Testis (tissue), 2 donors: ENCODE measurements at regions not wholly inside any gene's neighbourhood (a gene's known extent, or its start where the extent isn't known, plus 50 kb on each side); places are given as distances from the start of the nearest gene placed in this dataset.

ENCODE experiments used
- POLR2A ChIP-seq: fragments of 450-650 bp; IDR thresholded peaks from one replicate; pipeline ENCODE4 v1.6.1; 2017; ENCODE audit warnings: antibody characterized with exemption, mild to moderate bottlenecking, moderate library complexity
- TF ChIP-seq, protein P1 (sequence below), 3 experiments: fragments of 450-650 bp in 2 of 3; fragments of 200-600 bp in 1 of 3; sonication (generic) in 1 of 3; IDR thresholded peaks; one replicate each; pipeline ENCODE4 v1.5.1; 2016 to 2019; ENCODE audit warnings: antibody characterized with exemption in 3 of 3, mild to moderate bottlenecking in 2 of 3, moderate library complexity in 1 of 3

DNA sequence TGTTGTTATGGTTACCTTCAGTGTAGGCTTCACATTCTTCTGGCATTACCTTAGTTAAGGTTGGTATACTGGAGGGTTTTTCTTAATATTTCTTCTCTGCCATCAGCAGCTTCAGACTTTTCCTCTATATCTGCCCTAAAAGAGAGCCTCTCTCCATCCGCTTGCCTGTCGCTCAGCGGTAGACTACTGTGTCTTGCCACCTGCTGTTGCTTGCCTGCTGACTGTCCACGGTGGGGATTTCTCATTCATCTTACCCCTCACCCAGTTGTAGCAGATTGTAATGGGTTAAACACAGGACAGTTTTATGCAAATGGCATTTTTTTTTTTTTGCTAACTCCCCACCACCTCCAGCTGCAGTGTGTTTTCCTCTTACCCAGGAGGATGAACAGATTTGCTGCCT is 577.2 kb downstream of the SLITRK5 start:
- no peak for TF ChIP-seq POLR2A
- TF ChIP-seq, protein P1, sequence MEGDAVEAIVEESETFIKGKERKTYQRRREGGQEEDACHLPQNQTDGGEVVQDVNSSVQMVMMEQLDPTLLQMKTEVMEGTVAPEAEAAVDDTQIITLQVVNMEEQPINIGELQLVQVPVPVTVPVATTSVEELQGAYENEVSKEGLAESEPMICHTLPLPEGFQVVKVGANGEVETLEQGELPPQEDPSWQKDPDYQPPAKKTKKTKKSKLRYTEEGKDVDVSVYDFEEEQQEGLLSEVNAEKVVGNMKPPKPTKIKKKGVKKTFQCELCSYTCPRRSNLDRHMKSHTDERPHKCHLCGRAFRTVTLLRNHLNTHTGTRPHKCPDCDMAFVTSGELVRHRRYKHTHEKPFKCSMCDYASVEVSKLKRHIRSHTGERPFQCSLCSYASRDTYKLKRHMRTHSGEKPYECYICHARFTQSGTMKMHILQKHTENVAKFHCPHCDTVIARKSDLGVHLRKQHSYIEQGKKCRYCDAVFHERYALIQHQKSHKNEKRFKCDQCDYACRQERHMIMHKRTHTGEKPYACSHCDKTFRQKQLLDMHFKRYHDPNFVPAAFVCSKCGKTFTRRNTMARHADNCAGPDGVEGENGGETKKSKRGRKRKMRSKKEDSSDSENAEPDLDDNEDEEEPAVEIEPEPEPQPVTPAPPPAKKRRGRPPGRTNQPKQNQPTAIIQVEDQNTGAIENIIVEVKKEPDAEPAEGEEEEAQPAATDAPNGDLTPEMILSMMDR (IDR thresholded peaks at IDR 0.05), result no peak
